ENCODE measurements at regions not wholly inside any gene's neighbourhood (a gene's known extent, or its start where the extent isn't known, plus 50 kb on each side); places are given as distances from the start of the nearest gene placed in this dataset.

GRCh38 chr4:81348778-81349094 is 123.0 kb downstream of the RASGEF1B start:
- TF ChIP-seq, protein P1, sequence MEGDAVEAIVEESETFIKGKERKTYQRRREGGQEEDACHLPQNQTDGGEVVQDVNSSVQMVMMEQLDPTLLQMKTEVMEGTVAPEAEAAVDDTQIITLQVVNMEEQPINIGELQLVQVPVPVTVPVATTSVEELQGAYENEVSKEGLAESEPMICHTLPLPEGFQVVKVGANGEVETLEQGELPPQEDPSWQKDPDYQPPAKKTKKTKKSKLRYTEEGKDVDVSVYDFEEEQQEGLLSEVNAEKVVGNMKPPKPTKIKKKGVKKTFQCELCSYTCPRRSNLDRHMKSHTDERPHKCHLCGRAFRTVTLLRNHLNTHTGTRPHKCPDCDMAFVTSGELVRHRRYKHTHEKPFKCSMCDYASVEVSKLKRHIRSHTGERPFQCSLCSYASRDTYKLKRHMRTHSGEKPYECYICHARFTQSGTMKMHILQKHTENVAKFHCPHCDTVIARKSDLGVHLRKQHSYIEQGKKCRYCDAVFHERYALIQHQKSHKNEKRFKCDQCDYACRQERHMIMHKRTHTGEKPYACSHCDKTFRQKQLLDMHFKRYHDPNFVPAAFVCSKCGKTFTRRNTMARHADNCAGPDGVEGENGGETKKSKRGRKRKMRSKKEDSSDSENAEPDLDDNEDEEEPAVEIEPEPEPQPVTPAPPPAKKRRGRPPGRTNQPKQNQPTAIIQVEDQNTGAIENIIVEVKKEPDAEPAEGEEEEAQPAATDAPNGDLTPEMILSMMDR (IDR thresholded peaks at IDR 0.05; ENCODE audit: low read depth, low read length), result no peak
- no peaks in the 10 kb centered on the region for H3K27me3 ChIP-seq
- no peak overlapping the region for H3K4me3 ChIP-seq (ENCODE audit: low read depth, low read length)
- DNase-seq, result no peak
- no peaks in the 10 kb centered on the region for H3K9me3 ChIP-seq
- no peaks in the 10 kb centered on the region for H3K36me3 ChIP-seq
- no peaks in the 10 kb centered on the region for H3K4me1 ChIP-seq

GRCh38 chr4:81348086-81348777 is 123.5 kb downstream of the RASGEF1B start:
- H3K27me3 ChIP-seq, result no peaks in the 10 kb centered on the region
- TF ChIP-seq, protein P1 (IDR thresholded peaks at IDR 0.05; ENCODE audit: low read depth, low read length), result no peak
- H3K36me3 ChIP-seq, result no peaks in the 10 kb centered on the region
- H3K4me1 ChIP-seq, result no peaks in the 10 kb centered on the region
- no peak for DNase-seq
- H3K4me3 ChIP-seq (ENCODE audit: low read depth, low read length), result no peak overlapping the region
- H3K9me3 ChIP-seq, result no peaks in the 10 kb centered on the region

DNA sequence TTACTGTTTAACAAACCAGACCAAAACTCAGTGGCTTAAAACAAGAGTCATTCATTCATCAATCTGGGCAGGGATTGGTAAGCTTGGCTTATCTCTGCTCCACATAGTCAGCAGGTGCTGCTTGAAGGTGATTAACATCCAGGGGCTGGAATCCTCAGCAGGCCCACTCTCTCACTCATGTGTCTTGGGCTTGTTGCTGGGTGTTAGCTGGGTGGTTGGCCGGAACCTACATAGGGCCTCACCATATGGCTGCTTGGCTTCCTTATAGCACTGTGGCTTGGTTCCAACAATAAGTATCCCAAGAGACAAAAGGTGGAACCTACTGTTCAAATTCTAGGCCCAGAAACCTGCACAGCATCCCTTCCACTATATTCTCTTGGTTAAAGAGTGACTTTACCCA is 125.0 kb downstream of the RASGEF1B start:
- TF ChIP-seq, protein P1 (IDR thresholded peaks at IDR 0.05; ENCODE audit: low read depth, low read length), result no peak
- no peaks in the 10 kb centered on the region for H3K36me3 ChIP-seq
- no peaks in the 10 kb centered on the region for H3K4me1 ChIP-seq
- no peaks in the 10 kb centered on the region for H3K9me3 ChIP-seq
- H3K4me3 ChIP-seq (ENCODE audit: low read depth, low read length), result no peak overlapping the region
- DNase-seq, result no peak
- H3K27me3 ChIP-seq, result no peaks in the 10 kb centered on the region

GRCh38 chr4:81343536-81343935 is 128.2 kb downstream of the RASGEF1B start:
- TF ChIP-seq, protein P1 (IDR thresholded peaks at IDR 0.05; ENCODE audit: low read depth, low read length), result no peak
- Histone ChIP-seq H3K27me3 (no peaks in the 10 kb centered on the region), H3K4me1 (no peaks in the 10 kb centered on the region), H3K9me3 (no peaks in the 10 kb centered on the region), H3K36me3 (no peaks in the 10 kb centered on the region), H3K4me3 (ENCODE audit: low read depth, low read length) (no peak overlapping the region)
- no peak for DNase-seq

- H3K36me3 ChIP-seq, result no peaks in the 10 kb centered on the region
- H3K4me1 ChIP-seq, result no peaks in the 10 kb centered on the region
- H3K27me3 ChIP-seq, result no peaks in the 10 kb centered on the region
- H3K4me3 ChIP-seq (ENCODE audit: low read depth, low read length), result no peak overlapping the region
- no peak for DNase-seq
- TF ChIP-seq, protein P1 (IDR thresholded peaks at IDR 0.05; ENCODE audit: low read depth, low read length), result no peak
- no peaks in the 10 kb centered on the region for H3K9me3 ChIP-seq
Observed at GRCh38 chr4:81343046-81343445, 128.0 kb upstream of the PRKG2 start.

DNA sequence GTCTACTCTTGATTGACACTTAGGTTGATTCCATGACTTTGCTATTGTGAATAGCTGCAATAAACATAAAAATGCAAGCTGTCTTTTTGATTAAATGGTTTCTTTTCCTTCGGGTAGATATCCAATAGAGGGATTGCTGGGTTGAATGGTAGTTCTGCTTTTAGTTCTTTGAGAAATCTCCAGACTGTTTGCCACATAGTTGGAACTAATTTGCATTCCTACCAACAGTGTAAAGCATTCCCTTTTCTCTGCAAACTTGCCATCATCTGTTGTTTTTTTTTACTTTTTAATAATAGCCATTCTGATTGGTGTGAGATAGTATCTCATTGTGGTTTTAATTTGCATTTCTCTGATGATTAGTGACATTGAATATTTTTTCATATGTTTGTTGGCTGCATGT is 122.2 kb upstream of the PRKG2 start:
- H3K36me3 ChIP-seq, result no peaks in the 10 kb centered on the region
- no peak overlapping the region for H3K4me3 ChIP-seq (ENCODE audit: low read depth, low read length)
- no peaks in the 10 kb centered on the region for H3K4me1 ChIP-seq

More for the DNA sequence above, 122.2 kb upstream of the PRKG2 start:
- no peak for DNase-seq
- TF ChIP-seq, protein P1 (IDR thresholded peaks at IDR 0.05; ENCODE audit: low read depth, low read length), result no peak
- Histone ChIP-seq H3K9me3 (no peaks in the 10 kb centered on the region), H3K27me3 (no peaks in the 10 kb centered on the region)
